AG10803 (cell line): ENCODE measurements at regions not wholly inside any gene's neighbourhood (a gene's known extent, or its start where the extent isn't known, plus 50 kb on each side); places are given as distances from the start of the nearest gene placed in this dataset.

Experiments
- DNase-seq: peaks from one replicate; pipeline ENCODE4 v3.0.0; 2010; ENCODE audit warnings: low read depth
- H3K4me3 ChIP-seq: 2 replicates; pipeline ENCODE4 v1.5.1; 2011; ENCODE audit warnings: mild to moderate bottlenecking, low read length, control low read depth
- CTCF ChIP-seq: conservative IDR thresholded peaks from 2 replicates; pipeline ENCODE4 v1.5.1; 2011; ENCODE audit warnings: mild to moderate bottlenecking, low read length, control low read depth, inconsistent platforms

GRCh38 chr10:44696496-44696895 is 214.6 kb upstream of the TMEM72 start:
- no peak overlapping the region for H3K4me3 ChIP-seq
- peak; percentile 96 for DNase-seq
- no peak for TF ChIP-seq CTCF

GRCh38 chr10:44697116-44697515 is 214.0 kb upstream of the TMEM72 start:
- H3K4me3 ChIP-seq: no peak overlapping the region
- peak; percentile 49 for DNase-seq
- TF ChIP-seq CTCF: no peak

- no peak for DNase-seq
- no peak overlapping the region for H3K4me3 ChIP-seq
Observed at GRCh38 chr10:44702531-44702930, 208.6 kb upstream of the TMEM72 start.

GRCh38 chr10:44703241-44704155 is 207.6 kb upstream of the TMEM72 start:
- peak; percentile 84 for DNase-seq
- no peak for TF ChIP-seq CTCF
- H3K4me3 ChIP-seq: no peak overlapping the region

More at GRCh38 chr10:44702531-44702930, 208.6 kb upstream of the TMEM72 start:
- TF ChIP-seq CTCF: no peak

GRCh38 chr10:44704616-44705015 is 206.5 kb upstream of the TMEM72 start:
- H3K4me3 ChIP-seq: no peak overlapping the region
- no peak for TF ChIP-seq CTCF
- DNase-seq: no peak

GRCh38 chr10:44706745-44707144 is 204.4 kb upstream of the TMEM72 start:
- H3K4me3 ChIP-seq: no peak overlapping the region
- TF ChIP-seq CTCF: no peak
- peak; percentile 97 for DNase-seq

- no peak for DNase-seq
- no peak overlapping the region for H3K4me3 ChIP-seq
- TF ChIP-seq CTCF: no peak
Observed at GRCh38 chr10:44713307-44713706, 197.8 kb upstream of the TMEM72 start.
